ENCODE measurements at regions not wholly inside any gene's neighbourhood (a gene's known extent, or its start where the extent isn't known, plus 50 kb on each side); places are given as distances from the start of the nearest gene placed in this dataset.

DNA sequence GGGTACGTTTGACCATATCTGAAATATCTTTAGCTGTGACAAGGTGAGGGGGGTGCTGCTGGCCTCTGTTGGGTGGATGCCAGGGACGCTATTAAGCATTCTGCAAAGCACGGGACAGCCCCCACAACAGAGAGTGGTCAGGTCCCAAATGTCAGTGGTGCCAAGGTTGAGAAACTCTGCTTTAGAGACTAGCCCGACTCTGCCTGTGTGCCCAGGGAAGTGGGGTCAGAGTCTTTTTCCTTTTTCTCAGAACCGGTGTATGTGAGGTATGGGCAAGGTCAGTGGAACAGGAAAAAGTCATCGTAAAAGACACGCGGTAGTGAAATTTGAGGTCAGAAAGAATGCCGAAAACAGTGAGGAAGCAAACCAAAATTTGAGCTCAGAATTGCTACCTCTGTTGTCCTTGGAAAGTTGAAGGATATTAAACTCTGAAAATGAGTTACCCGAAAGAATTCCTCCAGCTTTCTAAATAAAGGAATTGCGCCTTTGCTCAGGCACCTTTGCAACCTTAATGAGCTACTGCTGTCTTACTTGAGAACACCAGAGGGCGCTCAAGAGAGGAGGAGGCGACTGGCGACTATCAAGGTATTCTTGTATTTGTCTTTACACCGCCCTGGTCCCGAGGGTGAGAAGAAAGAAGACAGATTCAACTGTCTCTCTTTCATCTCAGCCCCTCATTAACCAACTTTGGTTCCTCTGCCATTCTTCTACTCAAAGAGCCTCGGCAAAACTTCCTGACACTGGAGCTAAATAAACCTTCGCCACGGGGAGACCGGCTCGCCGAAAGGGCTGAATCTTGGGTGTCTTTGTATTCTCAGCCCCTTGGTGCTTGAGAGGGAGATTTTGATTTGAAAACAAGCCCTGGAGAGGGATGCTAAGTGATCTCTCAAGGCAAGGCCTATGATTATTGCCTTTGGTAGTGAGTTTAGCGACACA, 85.4 kb upstream of the OLIG2 start:
- Histone ChIP-seq H3K27me3 (ENCODE audit: control insufficient read depth, insufficient read depth, low read length) (peaks cover 9% of the 10 kb centered on the region), H3K36me3 (ENCODE audit: insufficient read depth, low read length) (no peaks in the 10 kb centered on the region)

DNA sequence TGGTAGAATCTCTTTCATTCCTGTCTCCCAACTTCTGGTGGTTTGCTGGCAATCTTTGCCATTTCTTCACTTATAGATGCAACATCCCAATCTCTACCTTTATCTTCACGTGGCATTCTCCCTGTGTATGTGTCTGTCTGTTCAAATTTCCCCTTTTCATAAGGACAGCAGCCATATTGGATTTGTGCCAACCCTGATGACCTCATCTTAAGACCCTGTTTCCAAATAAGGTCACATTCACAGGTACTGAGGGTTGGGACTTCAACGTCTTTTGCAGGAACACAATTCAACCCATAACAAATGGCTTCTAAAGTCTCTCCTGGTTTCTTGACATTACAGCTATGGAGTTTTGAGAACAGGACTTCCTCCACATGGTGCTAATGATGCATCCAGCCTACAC, 84.5 kb upstream of the OLIG2 start:
- Histone ChIP-seq H3K36me3 (ENCODE audit: insufficient read depth, low read length) (no peaks in the 10 kb centered on the region), H3K4me1 (ENCODE audit: control insufficient read depth, insufficient read depth, low read length) (no peaks in the 10 kb centered on the region), H3K4me2 (ENCODE audit: low read length) (no peak overlapping the region), H3K27me3 (ENCODE audit: control insufficient read depth, insufficient read depth, low read length) (peaks cover 12% of the 10 kb centered on the region), H3K9me3 (replicated peaks; ENCODE audit: low read length) (no peaks in the 10 kb centered on the region), H3K4me3 (ENCODE audit: low read length) (no peak overlapping the region), H3K9ac (ENCODE audit: low read depth, low read length) (no peak overlapping the region)

More for the DNA sequence above, 85.4 kb upstream of the OLIG2 start:
- Histone ChIP-seq H3K9me3 (replicated peaks; ENCODE audit: low read length) (no peaks in the 10 kb centered on the region), H3K4me3 (ENCODE audit: low read length) (no peak overlapping the region), H3K9ac (ENCODE audit: low read depth, low read length) (no peak overlapping the region), H3K4me2 (ENCODE audit: low read length) (no peak overlapping the region), H3K4me1 (ENCODE audit: control insufficient read depth, insufficient read depth, low read length) (no peaks in the 10 kb centered on the region)

DNA sequence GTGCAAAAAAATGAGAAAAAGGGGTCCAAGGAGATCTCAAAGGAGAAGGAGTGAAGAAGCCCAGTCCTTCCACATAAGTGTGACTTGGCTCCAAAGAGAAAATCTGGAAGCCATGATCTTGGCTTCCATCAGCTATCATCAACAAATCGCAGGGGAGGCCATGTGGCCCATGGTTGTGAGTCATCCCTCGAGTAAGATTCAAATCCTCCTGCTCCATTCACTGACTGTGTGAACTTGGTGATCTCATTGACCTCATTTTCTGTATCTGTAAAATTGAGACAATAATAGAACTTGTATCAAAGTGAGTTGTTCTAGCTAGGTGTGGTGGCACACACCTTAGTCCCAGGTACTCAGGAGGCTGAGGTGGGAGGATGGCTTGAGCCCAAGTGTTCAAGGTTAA, 79.1 kb upstream of the OLIG2 start:
- Histone ChIP-seq H3K4me2 (ENCODE audit: low read length) (no peak overlapping the region), H3K27me3 (ENCODE audit: control insufficient read depth, insufficient read depth, low read length) (peaks cover 35% of the 10 kb centered on the region), H3K36me3 (ENCODE audit: insufficient read depth, low read length) (no peaks in the 10 kb centered on the region), H3K9ac (ENCODE audit: low read depth, low read length) (no peak overlapping the region), H3K9me3 (replicated peaks; ENCODE audit: low read length) (no peaks in the 10 kb centered on the region), H3K4me1 (ENCODE audit: control insufficient read depth, insufficient read depth, low read length) (no peaks in the 10 kb centered on the region), H3K4me3 (ENCODE audit: low read length) (no peak overlapping the region)

DNA sequence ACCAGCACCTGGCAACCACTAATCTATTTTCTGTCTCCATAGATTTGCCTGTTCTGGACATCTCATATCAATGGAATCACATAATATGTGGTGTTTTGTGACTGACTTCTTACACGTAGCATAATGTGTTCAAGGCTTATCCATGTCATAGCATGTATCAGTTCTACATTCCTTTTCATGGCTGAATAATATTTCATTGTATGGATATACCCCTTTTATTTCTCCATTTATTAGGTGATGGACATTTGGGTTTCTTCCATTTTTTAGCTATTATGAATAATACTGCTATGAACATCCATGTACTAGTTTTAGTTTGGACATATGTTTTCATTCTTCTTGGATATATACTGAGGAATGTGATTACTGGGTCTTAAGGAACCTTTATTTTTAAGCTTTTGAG, 78.0 kb upstream of the OLIG2 start:
- no peaks in the 10 kb centered on the region for H3K4me1 ChIP-seq (ENCODE audit: control insufficient read depth, insufficient read depth, low read length)
- H3K9me3 ChIP-seq (replicated peaks; ENCODE audit: low read length), result no peaks in the 10 kb centered on the region
- no peaks in the 10 kb centered on the region for H3K36me3 ChIP-seq (ENCODE audit: insufficient read depth, low read length)
- no peak overlapping the region for H3K4me2 ChIP-seq (ENCODE audit: low read length)
- no peak overlapping the region for H3K9ac ChIP-seq (ENCODE audit: low read depth, low read length)
- no peak overlapping the region for H3K4me3 ChIP-seq (ENCODE audit: low read length)
- H3K27me3 ChIP-seq (ENCODE audit: control insufficient read depth, insufficient read depth, low read length), result peaks cover 46% of the 10 kb centered on the region

DNA sequence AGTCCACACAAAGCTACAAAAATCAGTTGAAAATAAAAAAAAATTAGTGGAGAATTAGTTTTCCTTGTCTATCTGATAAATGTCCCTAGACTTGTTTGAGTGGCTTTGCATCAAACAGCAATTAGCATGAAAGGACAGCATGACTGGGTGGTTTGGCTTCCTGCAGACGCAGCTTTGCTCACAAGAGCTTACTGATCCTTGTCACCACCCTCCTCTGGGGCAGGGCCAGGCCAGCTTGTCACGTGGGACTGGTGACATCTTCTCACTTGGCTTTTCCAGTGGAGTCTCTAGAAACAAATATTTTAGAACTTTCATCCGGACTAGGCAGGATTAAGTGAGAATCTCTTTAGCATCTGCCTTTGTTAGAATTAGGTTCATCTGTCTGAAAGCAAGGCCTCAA, 76.0 kb upstream of the OLIG2 start:
- Histone ChIP-seq H3K36me3 (ENCODE audit: insufficient read depth, low read length) (no peaks in the 10 kb centered on the region), H3K4me2 (ENCODE audit: low read length) (no peak overlapping the region), H3K9ac (ENCODE audit: low read depth, low read length) (no peak overlapping the region), H3K27me3 (ENCODE audit: control insufficient read depth, insufficient read depth, low read length) (peaks cover 58% of the 10 kb centered on the region), H3K4me3 (ENCODE audit: low read length) (no peak overlapping the region), H3K4me1 (ENCODE audit: control insufficient read depth, insufficient read depth, low read length) (no peaks in the 10 kb centered on the region), H3K9me3 (replicated peaks; ENCODE audit: low read length) (no peaks in the 10 kb centered on the region)

DNA sequence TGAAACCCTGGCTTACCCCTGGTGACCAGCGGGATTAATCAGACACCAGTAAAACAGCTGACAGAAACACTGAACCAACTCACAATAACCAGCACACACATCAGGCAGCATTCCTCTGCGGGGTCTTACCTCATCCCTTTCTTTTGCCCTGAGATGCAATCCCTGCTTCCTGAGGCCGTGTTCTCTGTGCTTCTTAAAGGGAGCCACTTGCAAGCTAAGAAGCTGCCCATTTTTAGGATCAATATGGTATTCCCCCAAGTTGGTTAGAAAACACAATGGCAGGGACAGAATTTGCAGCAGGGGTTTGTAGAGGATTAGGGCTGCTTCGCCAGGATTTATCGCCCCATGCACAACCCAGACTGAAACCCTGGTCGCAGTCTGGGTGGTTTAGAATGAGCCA, 74.7 kb upstream of the OLIG2 start:
- Histone ChIP-seq H3K36me3 (ENCODE audit: insufficient read depth, low read length) (no peaks in the 10 kb centered on the region), H3K4me1 (ENCODE audit: control insufficient read depth, insufficient read depth, low read length) (no peaks in the 10 kb centered on the region), H3K9ac (ENCODE audit: low read depth, low read length) (no peak overlapping the region), H3K27me3 (ENCODE audit: control insufficient read depth, insufficient read depth, low read length) (peaks cover 71% of the 10 kb centered on the region), H3K9me3 (replicated peaks; ENCODE audit: low read length) (no peaks in the 10 kb centered on the region), H3K4me3 (ENCODE audit: low read length) (no peak overlapping the region), H3K4me2 (ENCODE audit: low read length) (no peak overlapping the region)

DNA sequence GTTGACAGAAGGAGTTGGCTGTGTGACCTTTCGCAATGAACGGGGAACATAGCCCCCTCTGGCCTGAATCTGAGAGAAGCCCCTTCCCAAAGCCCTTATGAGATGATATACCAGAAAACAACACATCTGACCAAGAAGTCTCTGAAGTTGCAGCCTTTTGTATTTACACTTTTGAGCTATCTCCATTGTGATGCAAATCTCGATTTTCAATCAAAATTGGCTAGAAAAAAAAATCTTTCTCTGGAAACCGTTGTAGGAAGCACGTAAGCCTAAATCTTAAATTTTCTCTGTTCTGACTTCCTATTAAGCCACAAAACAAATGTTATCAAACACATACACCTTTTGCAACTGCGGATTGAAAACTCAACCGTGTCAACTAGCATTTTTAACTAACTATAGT, 71.4 kb upstream of the OLIG2 start:
- Histone ChIP-seq H3K4me3 (ENCODE audit: low read length) (no peak overlapping the region), H3K9ac (ENCODE audit: low read depth, low read length) (no peak overlapping the region), H3K27me3 (ENCODE audit: control insufficient read depth, insufficient read depth, low read length) (peaks cover 85% of the 10 kb centered on the region), H3K36me3 (ENCODE audit: insufficient read depth, low read length) (no peaks in the 10 kb centered on the region), H3K4me1 (ENCODE audit: control insufficient read depth, insufficient read depth, low read length) (no peaks in the 10 kb centered on the region), H3K4me2 (ENCODE audit: low read length) (no peak overlapping the region), H3K9me3 (replicated peaks; ENCODE audit: low read length) (no peaks in the 10 kb centered on the region)

DNA sequence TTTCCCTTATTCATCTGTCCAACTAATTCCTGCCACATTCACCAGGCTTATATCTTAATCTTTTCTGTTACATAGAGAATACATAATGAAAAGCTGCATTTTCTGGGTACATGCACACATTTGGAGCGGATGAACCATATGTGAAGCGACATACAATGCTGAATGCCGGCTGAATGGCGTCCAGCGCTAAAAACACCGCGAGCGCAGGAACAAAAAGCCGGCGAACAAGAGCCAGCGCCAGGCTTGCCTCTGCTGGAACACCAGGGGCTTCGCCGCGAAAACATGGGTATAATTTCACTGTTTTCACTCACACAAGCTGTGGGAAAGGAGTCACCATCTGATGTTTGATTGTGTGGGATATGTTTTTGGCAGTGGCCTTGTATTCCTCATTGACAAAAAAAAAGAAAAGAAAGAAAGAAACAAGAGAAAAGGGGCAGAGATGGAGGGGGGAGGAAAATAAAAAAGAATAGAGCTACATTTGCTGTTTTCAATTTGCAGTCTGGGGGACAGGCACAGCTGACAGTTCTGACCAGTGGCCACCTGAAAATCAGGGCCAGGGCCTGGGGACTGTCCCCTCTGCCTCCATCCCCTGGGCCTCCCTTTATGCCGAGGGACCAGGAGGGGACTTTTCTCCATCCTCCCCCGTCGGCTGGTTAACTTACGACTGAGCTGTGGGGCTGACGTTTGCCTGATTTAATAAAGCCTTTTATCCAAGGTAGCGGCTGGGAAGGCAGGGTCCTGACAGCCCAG, 70.2 kb upstream of the OLIG2 start:
- H3K4me2 ChIP-seq (ENCODE audit: low read length), result no peak overlapping the region
- no peak overlapping the region for H3K4me3 ChIP-seq (ENCODE audit: low read length)
- no peaks in the 10 kb centered on the region for H3K4me1 ChIP-seq (ENCODE audit: control insufficient read depth, insufficient read depth, low read length)
- H3K27me3 ChIP-seq (ENCODE audit: control insufficient read depth, insufficient read depth, low read length), result peaks cover 85% of the 10 kb centered on the region
- no peaks in the 10 kb centered on the region for H3K9me3 ChIP-seq (replicated peaks; ENCODE audit: low read length)
- no peaks in the 10 kb centered on the region for H3K36me3 ChIP-seq (ENCODE audit: insufficient read depth, low read length)
- H3K9ac ChIP-seq (ENCODE audit: low read depth, low read length), result no peak overlapping the region

DNA sequence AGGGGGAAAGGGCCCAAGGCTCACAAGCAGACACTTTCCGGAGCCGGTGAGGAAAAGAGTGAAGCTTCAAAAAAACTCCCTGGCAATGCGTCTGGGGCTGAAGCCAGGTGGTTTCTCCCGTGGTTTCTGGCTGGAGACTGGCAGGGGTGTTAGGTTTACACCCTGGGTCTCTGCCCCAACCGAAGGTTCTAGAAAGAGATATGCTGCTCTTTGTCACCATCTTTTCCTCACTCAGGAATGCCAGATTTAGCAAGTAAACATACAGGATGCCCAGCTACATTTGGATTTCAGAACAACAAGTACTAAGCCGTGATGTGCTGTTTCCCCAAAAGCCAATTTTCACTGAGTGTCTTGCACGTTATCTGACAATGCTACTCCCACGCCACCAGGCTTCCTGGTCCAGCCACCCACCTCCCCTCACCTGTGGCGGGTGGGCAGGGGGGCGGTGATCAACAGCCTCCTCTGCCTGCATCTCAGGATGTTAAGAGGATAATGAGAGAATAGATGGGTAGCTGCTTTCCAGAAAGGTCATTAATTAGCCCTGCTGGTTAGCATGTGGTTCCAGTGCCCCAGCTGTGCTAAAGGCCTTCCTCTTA, 69.6 kb upstream of the OLIG2 start:
- Histone ChIP-seq H3K9me3 (replicated peaks; ENCODE audit: low read length) (no peaks in the 10 kb centered on the region), H3K4me3 (ENCODE audit: low read length) (no peak overlapping the region), H3K36me3 (ENCODE audit: insufficient read depth, low read length) (no peaks in the 10 kb centered on the region), H3K9ac (ENCODE audit: low read depth, low read length) (no peak overlapping the region), H3K4me2 (ENCODE audit: low read length) (no peak overlapping the region), H3K27me3 (ENCODE audit: control insufficient read depth, insufficient read depth, low read length) (peaks cover 85% of the 10 kb centered on the region), H3K4me1 (ENCODE audit: control insufficient read depth, insufficient read depth, low read length) (no peaks in the 10 kb centered on the region)

DNA sequence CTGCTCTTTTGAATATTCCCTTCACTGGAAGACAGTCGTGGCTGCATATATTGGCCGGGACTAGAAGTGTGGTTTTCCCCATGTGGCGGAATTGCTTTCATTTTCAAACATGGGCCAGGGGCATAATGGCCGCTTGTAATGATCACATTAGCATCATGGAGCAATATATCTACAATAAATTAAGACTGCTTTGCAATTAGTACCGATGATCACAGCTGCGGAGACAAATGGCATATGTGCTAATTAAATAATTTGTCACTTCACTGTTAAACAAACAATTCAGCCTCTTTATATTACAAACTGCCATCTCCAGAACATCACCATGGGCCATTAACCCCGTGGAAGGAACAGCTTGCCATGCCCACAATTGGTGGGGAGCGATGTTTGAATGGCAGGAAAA, 68.2 kb upstream of the OLIG2 start:
- no peak overlapping the region for H3K4me2 ChIP-seq (ENCODE audit: low read length)
- no peak overlapping the region for H3K4me3 ChIP-seq (ENCODE audit: low read length)
- no peaks in the 10 kb centered on the region for H3K4me1 ChIP-seq (ENCODE audit: control insufficient read depth, insufficient read depth, low read length)
- H3K36me3 ChIP-seq (ENCODE audit: insufficient read depth, low read length), result no peaks in the 10 kb centered on the region
- peaks cover 72% of the 10 kb centered on the region for H3K27me3 ChIP-seq (ENCODE audit: control insufficient read depth, insufficient read depth, low read length)
- H3K9me3 ChIP-seq (replicated peaks; ENCODE audit: low read length), result no peaks in the 10 kb centered on the region
- no peak overlapping the region for H3K9ac ChIP-seq (ENCODE audit: low read depth, low read length)

DNA sequence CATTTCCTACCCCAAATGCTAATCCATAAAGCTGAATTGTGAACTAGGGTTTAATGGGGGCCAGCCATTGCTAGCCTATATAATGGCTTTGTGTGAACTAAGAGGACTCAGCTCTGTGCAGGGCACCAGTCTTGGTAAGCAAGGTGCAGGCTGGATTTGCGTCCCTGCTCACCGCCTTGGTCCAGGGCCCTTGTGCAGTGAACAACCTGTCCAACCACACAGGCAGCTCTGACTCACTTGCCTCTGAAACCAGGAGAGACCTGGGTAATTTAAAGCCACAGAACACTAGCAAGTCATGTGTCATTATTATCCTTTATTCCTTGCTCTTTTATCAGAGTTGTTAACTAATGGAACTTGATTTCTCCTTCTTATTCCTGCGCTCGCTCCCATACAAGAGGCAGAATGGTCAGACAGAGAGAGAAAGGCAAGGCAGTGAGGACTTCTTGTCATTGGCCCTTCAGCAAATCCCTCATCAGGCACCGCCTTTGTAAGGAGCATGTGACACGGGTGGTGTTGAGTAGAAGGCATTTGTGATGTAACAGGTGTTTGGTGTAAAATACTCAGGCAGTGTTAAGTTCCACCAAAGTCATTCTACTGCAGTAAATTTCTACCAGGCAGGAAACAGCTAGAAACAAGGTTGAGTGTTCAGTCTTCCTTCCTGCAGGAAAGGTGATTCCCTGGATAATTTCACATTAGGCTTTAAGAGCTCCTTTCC, 67.3 kb upstream of the OLIG2 start:
- no peak overlapping the region for H3K9ac ChIP-seq (ENCODE audit: low read depth, low read length)
- H3K4me3 ChIP-seq (ENCODE audit: low read length), result no peak overlapping the region
- no peaks in the 10 kb centered on the region for H3K36me3 ChIP-seq (ENCODE audit: insufficient read depth, low read length)
- H3K4me2 ChIP-seq (ENCODE audit: low read length), result no peak overlapping the region
- no peaks in the 10 kb centered on the region for H3K4me1 ChIP-seq (ENCODE audit: control insufficient read depth, insufficient read depth, low read length)
- peaks cover 72% of the 10 kb centered on the region for H3K27me3 ChIP-seq (ENCODE audit: control insufficient read depth, insufficient read depth, low read length)
- no peaks in the 10 kb centered on the region for H3K9me3 ChIP-seq (replicated peaks; ENCODE audit: low read length)
